Common myeloid progenitor, CD34-positive (primary cell): ENCODE measurements at regions not wholly inside any gene's neighbourhood (a gene's known extent, or its start where the extent isn't known, plus 50 kb on each side); places are given as distances from the start of the nearest gene placed in this dataset.

Experiments used
- CTCF ChIA-PET: fragments of 350-600 bp; sonication (Branson Sonifier 250); formaldehyde crosslinking; loops from one replicate; lab custom pipeline; 2021; ENCODE audit warnings: antibody characterized with exemption; lab: Charles Lee
- POLR2A ChIA-PET: fragments of 350-600 bp; sonication (Branson Sonifier 250); formaldehyde crosslinking; loops from one replicate; lab custom pipeline; 2021; ENCODE audit warnings: antibody characterized with exemption; lab: Charles Lee
- DNase-seq, 3 donors: peaks; one replicate each; pipeline versions ENCODE4 v3.0.0 to v3.0.0-alpha.2; 2013
- H3K27ac ChIP-seq, 2 experiments: 1 replicate in 1 of 2; 2 replicates in 1 of 2; pipeline ENCODE4 v1.7.0; 2013; ENCODE audit warnings: inconsistent platforms in 2 of 2, low read length in 2 of 2, mild to moderate bottlenecking in 2 of 2, low read depth in 1 of 2, moderate library complexity in 1 of 2; ENCODE audit not compliant: severe bottlenecking in 2 of 2, insufficient read depth in 1 of 2, poor library complexity in 1 of 2
- H3K27me3 ChIP-seq, 5 experiments: replicated peaks in 2 of 5; 1 replicate in 3 of 5; 2 replicates in 2 of 5; pipeline versions ENCODE4 v1.6.1 to v1.7.0; 2013; ENCODE audit warnings: low read length in 4 of 5, mild to moderate bottlenecking in 2 of 5, moderate library complexity in 2 of 5, inconsistent platforms in 1 of 5; ENCODE audit not compliant: insufficient read depth in 5 of 5, control insufficient read depth in 4 of 5
- H3K36me3 ChIP-seq, 4 experiments: 1 replicate in 2 of 4; 2 replicates in 2 of 4; pipeline versions ENCODE4 v1.6.1 to v1.7.0; 2013; ENCODE audit warnings: low read length in 3 of 4, control low read depth in 1 of 4, mild to moderate bottlenecking in 1 of 4; ENCODE audit not compliant: control insufficient read depth in 4 of 4, insufficient read depth in 4 of 4
- H3K4me1 ChIP-seq, 4 experiments: 1 replicate in 3 of 4; 2 replicates in 1 of 4; pipeline versions ENCODE4 v1.6.1 to v1.7.1; 2013; ENCODE audit warnings: low read length in 3 of 4, mild to moderate bottlenecking in 3 of 4, control low read depth in 1 of 4, inconsistent platforms in 1 of 4, moderate library complexity in 1 of 4; ENCODE audit not compliant: control insufficient read depth in 4 of 4, insufficient read depth in 4 of 4; ENCODE audit errors: control extremely low read depth in 1 of 4
- H3K4me3 ChIP-seq, 7 experiments: 1 replicate in 4 of 7; 2 replicates in 3 of 7; pipeline versions ENCODE4 v1.5.1 to v1.7.0; 2013; ENCODE audit warnings: mild to moderate bottlenecking in 7 of 7, low read length in 6 of 7, moderate library complexity in 6 of 7, inconsistent platforms in 2 of 7, low read depth in 2 of 7, control low read depth in 1 of 7; ENCODE audit not compliant: insufficient read depth in 4 of 7, control insufficient read depth in 1 of 7; ENCODE audit errors: extremely low read depth in 1 of 7
- H3K9me3 ChIP-seq, 5 experiments: 1 replicate in 4 of 5; 2 replicates in 1 of 5; pipeline versions ENCODE4 v1.6.1 to v1.7.1; 2013; ENCODE audit warnings: low read length in 4 of 5, mild to moderate bottlenecking in 2 of 5, inconsistent platforms in 1 of 5, low read depth in 1 of 5, moderate library complexity in 1 of 5; ENCODE audit not compliant: control insufficient read depth in 4 of 5, insufficient read depth in 2 of 5; ENCODE audit errors: control extremely low read depth in 1 of 5
- WGBS: methylation state at CpG from one replicate; pipeline ENCODE4 v1.1.5; 2013; ENCODE audit not compliant: insufficient coverage; 5-methylcytosine and 5-hydroxymethylcytosine counted together

GRCh38 chr2:10993001-10993481, 81.3 kb downstream of the KCNF1 start:
- POLR2A ChIA-PET, result interaction anchor here (0.6 kb wide), 1 partner anchor 49 kb away, joined by 3 read pairs; no protein-coding TSS in a partner anchor
- H3K36me3 ChIP-seq, result no peaks in the 10 kb centered on the region
- CTCF ChIA-PET, result no interaction called here
- H3K4me1 ChIP-seq, result no peaks in the 10 kb centered on the region
- no peaks in the 10 kb centered on the region for H3K9me3 ChIP-seq
- H3K4me3 ChIP-seq, result no peak overlapping the region
- no peak overlapping the region for H3K27ac ChIP-seq
- peaks cover 0 to 9% (median 3%) of the 10 kb centered on the region in 5 experiments for H3K27me3 ChIP-seq
- 76% methylated on average over 5 of the region's 8 CpGs for WGBS
- DNase-seq, result no peak

DNA sequence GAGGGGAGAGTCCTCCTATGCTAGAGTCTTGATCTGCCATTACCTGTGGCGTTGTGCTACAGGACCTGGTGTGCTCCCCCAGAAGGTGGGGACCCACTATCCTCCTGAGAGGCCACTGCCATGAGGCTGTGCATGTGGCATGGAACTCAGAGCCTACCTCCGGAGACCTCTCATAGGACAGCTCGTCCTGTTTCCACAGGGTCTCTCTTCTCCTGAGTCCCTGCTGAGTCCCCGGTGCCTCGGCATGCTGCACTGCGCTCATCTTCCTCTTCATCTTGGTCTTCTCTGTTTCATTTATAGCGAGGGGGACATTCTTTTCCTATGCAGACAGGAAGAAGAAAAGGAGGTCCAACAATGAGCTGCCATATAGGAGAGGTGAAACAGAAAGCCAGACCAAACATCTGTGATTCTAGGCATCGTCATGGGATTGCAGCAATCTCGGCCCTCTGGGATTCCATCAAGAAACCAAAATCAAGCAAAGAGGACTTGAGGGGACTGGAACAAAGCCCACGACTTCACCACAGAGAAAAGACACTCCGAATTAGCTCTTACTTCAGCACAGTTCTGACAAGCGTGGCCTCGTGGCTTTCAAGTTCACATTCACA, 83.7 kb downstream of the KCNF1 start:
- Histone ChIP-seq H3K36me3 (no peaks in the 10 kb centered on the region), H3K4me3 (no peak overlapping the region), H3K9me3 (no peaks in the 10 kb centered on the region), H3K4me1 (no peaks in the 10 kb centered on the region), H3K27me3 (peaks cover 0 to 9% (median 3%) of the 10 kb centered on the region in 5 experiments), H3K27ac (no peak overlapping the region)
- WGBS, result 90% methylated on average over 12 of the region's 13 CpGs
- POLR2A ChIA-PET, result no interaction called here
- CTCF ChIA-PET, result no interaction called here
- no peak for DNase-seq

DNA sequence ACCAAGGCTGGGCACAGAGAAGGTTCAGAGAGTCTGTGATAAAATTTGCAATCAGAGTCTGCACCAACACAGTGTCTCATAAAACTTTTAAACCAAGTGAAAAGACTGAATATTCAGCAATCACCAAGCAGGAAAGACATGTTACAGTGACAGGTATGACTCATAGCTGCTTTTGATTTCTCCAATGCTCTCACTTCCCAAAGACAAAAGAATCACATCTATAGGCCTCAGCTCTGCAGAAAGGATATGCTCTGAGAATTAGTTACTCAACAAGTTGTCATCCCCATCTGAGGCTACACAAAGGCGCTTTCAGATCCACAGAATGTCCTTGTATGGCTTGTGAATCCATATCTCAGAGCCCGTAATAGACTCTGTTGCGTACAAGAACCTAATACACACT, 92.5 kb downstream of the KCNF1 start:
- Histone ChIP-seq H3K4me3 (no peak overlapping the region), H3K9me3 (no peaks in the 10 kb centered on the region), H3K27ac (no peak overlapping the region), H3K27me3 (peaks cover 0 to 5% (median 0%) of the 10 kb centered on the region in 5 experiments), H3K4me1 (no peaks in the 10 kb centered on the region), H3K36me3 (no peaks in the 10 kb centered on the region)
- DNase-seq, result no peak
- ChIA-PET POLR2A (no interaction called here), CTCF (no interaction called here)
- WGBS, result 100% methylated on average over 1 of the region's 3 CpGs

DNA sequence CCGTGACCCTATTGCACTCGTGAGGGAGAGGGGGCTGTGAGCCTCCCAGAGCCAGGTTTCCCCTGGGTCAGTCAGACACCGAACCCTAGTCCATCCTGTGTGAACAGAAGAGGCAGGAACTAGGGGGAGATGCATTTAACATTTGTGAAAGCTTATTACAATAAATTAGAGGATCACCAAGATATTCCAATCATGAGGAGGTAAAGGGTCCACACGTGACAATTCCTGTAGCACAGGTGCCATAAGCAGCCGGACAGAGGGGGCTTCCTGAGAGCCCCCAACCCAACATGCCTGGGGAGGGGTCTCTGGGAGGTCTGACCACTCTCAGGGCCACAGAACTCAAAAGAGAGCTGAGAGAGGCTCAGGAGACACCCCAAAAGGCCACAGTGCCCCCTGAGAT, 93.3 kb downstream of the KCNF1 start:
- WGBS, result 90% methylated on average over 2 of the region's 5 CpGs
- Histone ChIP-seq H3K27ac (no peak overlapping the region), H3K4me1 (no peaks in the 10 kb centered on the region), H3K9me3 (no peaks in the 10 kb centered on the region), H3K36me3 (no peaks in the 10 kb centered on the region), H3K27me3 (peaks cover 0 to 5% (median 0%) of the 10 kb centered on the region in 5 experiments), H3K4me3 (no peak overlapping the region)
- no peak for DNase-seq
- ChIA-PET POLR2A (no interaction called here), CTCF (interaction anchor here (1.1 kb wide), 1 partner anchor 61 kb away, joined by 3 read pairs; no protein-coding TSS in a partner anchor)

GRCh38 chr2:11006191-11006590, 94.5 kb downstream of the KCNF1 start:
- POLR2A ChIA-PET, result no interaction called here
- no peak for DNase-seq
- Histone ChIP-seq H3K4me1 (no peaks in the 10 kb centered on the region), H3K4me3 (no peak overlapping the region), H3K9me3 (peaks cover 0 to 9% (median 1%) of the 10 kb centered on the region in 5 experiments), H3K27ac (no peak overlapping the region), H3K36me3 (no peaks in the 10 kb centered on the region), H3K27me3 (peaks cover 0 to 8% (median 0%) of the 10 kb centered on the region in 5 experiments)
- CTCF ChIA-PET, result interaction anchor here (0.6 to 1.1 kb wide), 3 partner anchors 62 to 291 kb away, joined by 3 read pairs; no protein-coding TSS in a partner anchor
- 97% methylated on average over 7 of the region's 8 CpGs for WGBS

GRCh38 chr2:11007331-11008264, 95.9 kb downstream of the KCNF1 start:
- CTCF ChIA-PET, result no interaction called here
- Histone ChIP-seq H3K9me3 (peaks cover 0 to 18% (median 8%) of the 10 kb centered on the region in 5 experiments), H3K27ac (no peak overlapping the region), H3K4me1 (no peaks in the 10 kb centered on the region), H3K36me3 (no peaks in the 10 kb centered on the region), H3K27me3 (peaks cover 0 to 8% (median 2%) of the 10 kb centered on the region in 5 experiments), H3K4me3 (no peak overlapping the region)
- POLR2A ChIA-PET, result no interaction called here
- WGBS, result 92% methylated on average over 7 of the region's 18 CpGs
- DNase-seq, result no peak
